Neural cell (in vitro differentiated cells): ENCODE measurements at regions not wholly inside any gene's neighbourhood (a gene's known extent, or its start where the extent isn't known, plus 50 kb on each side); places are given as distances from the start of the nearest gene placed in this dataset.

ENCODE experiments used
- H2AFZ ChIP-seq: fragments of 200-600, 300-800 bp; sonication (generic), shearing (Covaris generic); 2 replicates; pipeline ENCODE4 v1.6.0; 2014; ENCODE audit warnings: low read depth, mild to moderate bottlenecking, antibody characterized with exemption, low read length, moderate library complexity
- H3F3A ChIP-seq: fragments of 200-600 bp; shearing (Covaris generic); 2 replicates; pipeline ENCODE4 v1.6.1; 2016; ENCODE audit warnings: mild to moderate bottlenecking, moderate library complexity, mixed read lengths, antibody characterized with exemption, low read length; ENCODE audit not compliant: insufficient read depth, poor library complexity, severe bottlenecking
- H3K27ac ChIP-seq: fragments of 200-600, 300-800 bp; sonication (generic), shearing (Covaris generic); 2 replicates; pipeline ENCODE4 v1.5.1; 2014; ENCODE audit warnings: mild to moderate bottlenecking, low read length, moderate library complexity
- H3K27me3 ChIP-seq: fragments of 300-800, 200-600 bp; sonication (generic), shearing (Covaris generic); 2 replicates; pipeline ENCODE4 v1.6.0; 2014; ENCODE audit warnings: mild to moderate bottlenecking, low read depth, low read length, moderate library complexity; ENCODE audit not compliant: insufficient read depth
- H3K36me3 ChIP-seq: fragments of 300-800, 200-600 bp; sonication (generic), shearing (Covaris generic); 2 replicates; pipeline ENCODE4 v1.5.1; 2014; ENCODE audit warnings: mild to moderate bottlenecking, antibody characterized with exemption, low read length, moderate library complexity; ENCODE audit not compliant: insufficient read depth
- H3K4me2 ChIP-seq: fragments of 300-800, 200-600 bp; sonication (generic), shearing (Covaris generic); 2 replicates; pipeline ENCODE4 v1.6.0; 2014; ENCODE audit warnings: mild to moderate bottlenecking, low read length
- H3K4me3 ChIP-seq: fragments of 300-800, 200-600 bp; sonication (generic), shearing (Covaris generic); 2 replicates; pipeline ENCODE4 v1.5.1; 2014; ENCODE audit warnings: mild to moderate bottlenecking, low read length, moderate library complexity
- H3K79me2 ChIP-seq: fragments of 200-600 bp; shearing (Covaris generic); replicated peaks from 2 replicates; pipeline ENCODE4 v1.6.0; 2014; ENCODE audit warnings: mild to moderate bottlenecking, low read length, moderate library complexity; ENCODE audit not compliant: insufficient read depth
- H3K9ac ChIP-seq: fragments of 300-800, 200-600 bp; sonication (generic), shearing (Covaris generic); 2 replicates; pipeline ENCODE4 v1.6.1; 2016; ENCODE audit warnings: mild to moderate bottlenecking, low read length, mixed read lengths
- H3K9me2 ChIP-seq: fragments of 200-600 bp; shearing (Covaris generic); 2 replicates; pipeline ENCODE4 v1.6.1; 2016; ENCODE audit warnings: mild to moderate bottlenecking, low read length, mixed read lengths; ENCODE audit not compliant: insufficient read depth
- H3K9me3 ChIP-seq: fragments of 200-600, 300-800 bp; sonication (generic), shearing (Covaris generic); 2 replicates; pipeline ENCODE4 v1.6.1; 2016; ENCODE audit warnings: mild to moderate bottlenecking, mixed run types, low read length, moderate library complexity, mixed read lengths
- H4K20me1 ChIP-seq: fragments of 200-600 bp; shearing (Covaris generic); 2 replicates; pipeline ENCODE4 v1.6.1; 2016; ENCODE audit warnings: mild to moderate bottlenecking, mixed run types; ENCODE audit not compliant: insufficient read depth
- EP300 ChIP-seq: fragments of 450-650 bp; conservative IDR thresholded peaks from 2 replicates; pipeline ENCODE4 v1.6.1; 2014; ENCODE audit warnings: antibody characterized with exemption, mild to moderate bottlenecking, moderate library complexity; ENCODE audit not compliant: poor library complexity, severe bottlenecking
- EZH2 ChIP-seq: fragments of 200-600, 300-800 bp; shearing (Covaris generic), sonication (generic); IDR thresholded peaks from 2 replicates; pipeline ENCODE4 v1.6.1; 2014; ENCODE audit warnings: antibody characterized with exemption, low read length, borderline replicate concordance, mild to moderate bottlenecking; ENCODE audit not compliant: insufficient read depth, poor library complexity, severe bottlenecking
- MXI1 ChIP-seq: fragments of 450-650 bp; conservative IDR thresholded peaks from 2 replicates; pipeline ENCODE4 v1.6.1; 2014; ENCODE audit warnings: antibody characterized with exemption, mild to moderate bottlenecking; ENCODE audit not compliant: poor library complexity, severe bottlenecking
- POLR2AphosphoS5 ChIP-seq: IDR thresholded peaks from 2 replicates; pipeline ENCODE4 v1.6.1; 2012
- RAD21 ChIP-seq: fragments of 450-650 bp; conservative IDR thresholded peaks from 2 replicates; pipeline ENCODE4 v1.6.1; 2014; ENCODE audit warnings: antibody characterized with exemption, mild to moderate bottlenecking, moderate library complexity
- SMC3 ChIP-seq: fragments of 450-650 bp; conservative IDR thresholded peaks from 2 replicates; pipeline ENCODE4 v1.6.1; 2014; ENCODE audit warnings: antibody characterized with exemption, mild to moderate bottlenecking, moderate library complexity; ENCODE audit not compliant: poor library complexity
- TAF1 ChIP-seq: IDR thresholded peaks from 2 replicates; pipeline ENCODE4 v1.6.1; 2012; ENCODE audit warnings: low read depth
- TF ChIP-seq, protein P1 (sequence below): IDR thresholded peaks from 2 replicates; pipeline ENCODE4 v1.6.1; 2012; ENCODE audit warnings: borderline replicate concordance
- TF ChIP-seq, protein P2 (sequence below): fragments of 450-650 bp; IDR thresholded peaks from 2 replicates; pipeline ENCODE4 v1.5.1; 2014; ENCODE audit warnings: antibody characterized with exemption, mild to moderate bottlenecking, moderate library complexity; ENCODE audit not compliant: poor library complexity, severe bottlenecking

DNA sequence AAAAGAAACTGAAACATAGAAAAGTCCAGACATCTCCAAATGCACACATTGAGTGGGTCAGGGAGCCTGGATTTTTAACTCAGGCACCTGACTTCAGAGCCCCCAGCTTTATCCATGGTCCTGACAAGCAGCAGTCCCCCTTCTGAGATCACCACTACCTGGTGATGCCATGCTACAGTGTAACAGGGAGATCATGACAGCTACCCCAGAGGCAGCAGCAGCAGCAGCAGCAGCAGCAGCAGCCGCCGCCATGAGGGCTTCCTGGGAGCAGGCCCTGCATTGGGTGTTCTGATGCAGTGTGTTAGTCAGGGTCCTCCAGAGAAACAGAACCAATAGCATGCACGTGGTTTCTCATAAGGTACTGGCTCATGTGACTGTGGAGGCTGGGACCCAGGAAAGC is 198.6 kb upstream of the SALL1 start:
- H3K9ac ChIP-seq, result no peak overlapping the region
- H3K4me3 ChIP-seq, result no peak overlapping the region
- H3K9me2 ChIP-seq, result no peaks in the 10 kb centered on the region
- H3K27me3 ChIP-seq, result no peaks in the 10 kb centered on the region
- H3K27ac ChIP-seq, result no peak overlapping the region
- no peaks in the 10 kb centered on the region for H3F3A ChIP-seq
- no peaks in the 10 kb centered on the region for H3K9me3 ChIP-seq
- no peaks in the 10 kb centered on the region for H3K36me3 ChIP-seq
- no peaks in the 10 kb centered on the region for H3K79me2 ChIP-seq
- H4K20me1 ChIP-seq, result no peaks in the 10 kb centered on the region
- no peak overlapping the region for H2AFZ ChIP-seq
- TF ChIP-seq TAF1 (no peak), RAD21 (no peak), SMC3 (no peak), POLR2AphosphoS5 (no peak), MXI1 (no peak)
- TF ChIP-seq, protein P1, sequence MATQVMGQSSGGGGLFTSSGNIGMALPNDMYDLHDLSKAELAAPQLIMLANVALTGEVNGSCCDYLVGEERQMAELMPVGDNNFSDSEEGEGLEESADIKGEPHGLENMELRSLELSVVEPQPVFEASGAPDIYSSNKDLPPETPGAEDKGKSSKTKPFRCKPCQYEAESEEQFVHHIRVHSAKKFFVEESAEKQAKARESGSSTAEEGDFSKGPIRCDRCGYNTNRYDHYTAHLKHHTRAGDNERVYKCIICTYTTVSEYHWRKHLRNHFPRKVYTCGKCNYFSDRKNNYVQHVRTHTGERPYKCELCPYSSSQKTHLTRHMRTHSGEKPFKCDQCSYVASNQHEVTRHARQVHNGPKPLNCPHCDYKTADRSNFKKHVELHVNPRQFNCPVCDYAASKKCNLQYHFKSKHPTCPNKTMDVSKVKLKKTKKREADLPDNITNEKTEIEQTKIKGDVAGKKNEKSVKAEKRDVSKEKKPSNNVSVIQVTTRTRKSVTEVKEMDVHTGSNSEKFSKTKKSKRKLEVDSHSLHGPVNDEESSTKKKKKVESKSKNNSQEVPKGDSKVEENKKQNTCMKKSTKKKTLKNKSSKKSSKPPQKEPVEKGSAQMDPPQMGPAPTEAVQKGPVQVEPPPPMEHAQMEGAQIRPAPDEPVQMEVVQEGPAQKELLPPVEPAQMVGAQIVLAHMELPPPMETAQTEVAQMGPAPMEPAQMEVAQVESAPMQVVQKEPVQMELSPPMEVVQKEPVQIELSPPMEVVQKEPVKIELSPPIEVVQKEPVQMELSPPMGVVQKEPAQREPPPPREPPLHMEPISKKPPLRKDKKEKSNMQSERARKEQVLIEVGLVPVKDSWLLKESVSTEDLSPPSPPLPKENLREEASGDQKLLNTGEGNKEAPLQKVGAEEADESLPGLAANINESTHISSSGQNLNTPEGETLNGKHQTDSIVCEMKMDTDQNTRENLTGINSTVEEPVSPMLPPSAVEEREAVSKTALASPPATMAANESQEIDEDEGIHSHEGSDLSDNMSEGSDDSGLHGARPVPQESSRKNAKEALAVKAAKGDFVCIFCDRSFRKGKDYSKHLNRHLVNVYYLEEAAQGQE, result no peak
- TF ChIP-seq, protein P2, sequence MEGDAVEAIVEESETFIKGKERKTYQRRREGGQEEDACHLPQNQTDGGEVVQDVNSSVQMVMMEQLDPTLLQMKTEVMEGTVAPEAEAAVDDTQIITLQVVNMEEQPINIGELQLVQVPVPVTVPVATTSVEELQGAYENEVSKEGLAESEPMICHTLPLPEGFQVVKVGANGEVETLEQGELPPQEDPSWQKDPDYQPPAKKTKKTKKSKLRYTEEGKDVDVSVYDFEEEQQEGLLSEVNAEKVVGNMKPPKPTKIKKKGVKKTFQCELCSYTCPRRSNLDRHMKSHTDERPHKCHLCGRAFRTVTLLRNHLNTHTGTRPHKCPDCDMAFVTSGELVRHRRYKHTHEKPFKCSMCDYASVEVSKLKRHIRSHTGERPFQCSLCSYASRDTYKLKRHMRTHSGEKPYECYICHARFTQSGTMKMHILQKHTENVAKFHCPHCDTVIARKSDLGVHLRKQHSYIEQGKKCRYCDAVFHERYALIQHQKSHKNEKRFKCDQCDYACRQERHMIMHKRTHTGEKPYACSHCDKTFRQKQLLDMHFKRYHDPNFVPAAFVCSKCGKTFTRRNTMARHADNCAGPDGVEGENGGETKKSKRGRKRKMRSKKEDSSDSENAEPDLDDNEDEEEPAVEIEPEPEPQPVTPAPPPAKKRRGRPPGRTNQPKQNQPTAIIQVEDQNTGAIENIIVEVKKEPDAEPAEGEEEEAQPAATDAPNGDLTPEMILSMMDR, result no peak
- no peak overlapping the region for H3K4me2 ChIP-seq

DNA sequence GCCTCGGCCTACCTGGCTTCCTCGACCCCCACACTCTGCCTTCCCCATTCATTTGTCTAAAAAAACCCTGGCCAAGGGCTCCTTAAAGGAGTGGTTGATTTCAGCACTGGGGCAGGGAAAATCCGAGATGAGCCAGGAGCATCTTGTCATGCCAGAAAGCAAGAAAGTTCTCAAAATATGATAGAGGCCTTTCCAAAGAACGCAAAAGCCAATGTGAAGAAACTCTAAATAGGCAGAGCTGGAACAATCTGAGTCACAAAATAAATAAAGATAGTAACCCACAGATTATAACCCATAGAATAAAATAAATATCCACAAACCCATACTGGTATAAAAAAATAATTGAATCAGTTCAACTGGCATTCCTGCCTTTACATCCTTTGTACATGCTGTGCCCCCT is 192.3 kb upstream of the SALL1 start:
- Histone ChIP-seq H3K4me2 (no peak overlapping the region), H3K9me3 (no peaks in the 10 kb centered on the region), H2AFZ (no peak overlapping the region)

More for the DNA sequence above, 192.3 kb upstream of the SALL1 start:
- Histone ChIP-seq H3K4me3 (no peak overlapping the region), H3K27me3 (no peaks in the 10 kb centered on the region), H3K79me2 (no peaks in the 10 kb centered on the region), H3F3A (no peaks in the 10 kb centered on the region), H3K9ac (no peak overlapping the region), H3K27ac (no peak overlapping the region), H4K20me1 (no peaks in the 10 kb centered on the region), H3K9me2 (no peaks in the 10 kb centered on the region), H3K36me3 (no peaks in the 10 kb centered on the region)
- TF ChIP-seq EP300, result no peak
- TF ChIP-seq POLR2AphosphoS5, result no peak
- no peak for TF ChIP-seq SMC3
- TF ChIP-seq TAF1, result no peak
- TF ChIP-seq, protein P2, result no peak
- no peak for TF ChIP-seq EZH2
- TF ChIP-seq, protein P1, result no peak
- no peak for TF ChIP-seq MXI1
- TF ChIP-seq RAD21, result no peak
